ENCODE measurements at regions not wholly inside any gene's neighbourhood (a gene's known extent, or its start where the extent isn't known, plus 50 kb on each side); places are given as distances from the start of the nearest gene placed in this dataset.
A peak's percentile ranks its signal among the peaks of the same experiment; 100 is the strongest.

- in situ Hi-C loops (cut with MboI; ENCODE audit: low sequenced_read_pairs, unreplicated experiment) = no loop called here
- DNase-seq (ENCODE audit: low spot score) = peak; percentile 55
- TF ChIP-seq CTCF (IDR thresholded peaks at IDR 0.05; ENCODE audit: borderline replicate concordance, control extremely low read depth, extremely low read depth, insufficient read depth, missing control alignments) = no peak
Observed at GRCh38 chr18:10032331-10033015, 118.7 kb downstream of the VAPA start.

- TF ChIP-seq CTCF (IDR thresholded peaks at IDR 0.05; ENCODE audit: borderline replicate concordance, control extremely low read depth, extremely low read depth, insufficient read depth, missing control alignments) = no peak
- DNase-seq (ENCODE audit: low spot score) = no peak
- in situ Hi-C loops (cut with MboI; ENCODE audit: low sequenced_read_pairs, unreplicated experiment) = no loop called here
Observed at GRCh38 chr18:10033016-10033399, 119.2 kb downstream of the VAPA start.

GRCh38 chr18:10035281-10035991, 121.6 kb downstream of the VAPA start:
- DNase-seq (ENCODE audit: low spot score) = no peak
- no peak for TF ChIP-seq CTCF (IDR thresholded peaks at IDR 0.05; ENCODE audit: borderline replicate concordance, control extremely low read depth, extremely low read depth, insufficient read depth, missing control alignments)
- in situ Hi-C loops (cut with MboI; ENCODE audit: low sequenced_read_pairs, unreplicated experiment) = no loop called here

GRCh38 chr18:10036479-10036878, 122.7 kb downstream of the VAPA start:
- TF ChIP-seq CTCF (IDR thresholded peaks at IDR 0.05; ENCODE audit: borderline replicate concordance, control extremely low read depth, extremely low read depth, insufficient read depth, missing control alignments) = no peak
- in situ Hi-C loops (cut with MboI; ENCODE audit: low sequenced_read_pairs, unreplicated experiment) = no loop called here
- DNase-seq (ENCODE audit: low spot score) = no peak

GRCh38 chr18:10037181-10037580, 123.4 kb downstream of the VAPA start:
- TF ChIP-seq CTCF (IDR thresholded peaks at IDR 0.05; ENCODE audit: borderline replicate concordance, control extremely low read depth, extremely low read depth, insufficient read depth, missing control alignments) = no peak
- in situ Hi-C loops (cut with MboI; ENCODE audit: low sequenced_read_pairs, unreplicated experiment) = no loop called here
- no peak for DNase-seq (ENCODE audit: low spot score)

GRCh38 chr18:10038268-10038667, 124.5 kb downstream of the VAPA start:
- TF ChIP-seq CTCF (IDR thresholded peaks at IDR 0.05; ENCODE audit: borderline replicate concordance, control extremely low read depth, extremely low read depth, insufficient read depth, missing control alignments) = no peak
- in situ Hi-C loops (cut with MboI; ENCODE audit: low sequenced_read_pairs, unreplicated experiment) = no loop called here
- DNase-seq (ENCODE audit: low spot score) = no peak
